ENCODE measurements at regions not wholly inside any gene's neighbourhood (a gene's known extent, or its start where the extent isn't known, plus 50 kb on each side); places are given as distances from the start of the nearest gene placed in this dataset.
A peak's percentile ranks its signal among the peaks of the same experiment; 100 is the strongest.

DNA sequence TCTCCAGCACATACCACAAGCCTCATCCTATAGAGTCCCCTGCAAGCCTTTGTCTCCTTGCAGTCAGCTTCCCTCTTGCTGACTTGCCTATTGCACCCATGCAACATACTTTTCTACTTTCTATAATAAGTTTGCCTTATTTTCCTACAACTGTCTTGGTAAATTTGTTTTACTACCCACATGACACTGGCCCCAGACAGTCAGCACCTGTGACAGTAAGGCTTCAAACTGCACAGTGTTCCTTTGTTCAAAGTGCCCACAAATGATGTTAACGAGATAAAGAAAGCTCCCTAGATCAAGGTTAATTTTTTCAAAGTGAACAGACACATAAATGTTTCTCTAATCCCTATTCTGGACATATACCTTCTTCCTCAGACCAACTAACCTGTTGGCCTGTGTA, 529.1 kb upstream of the PCDH10 start:
- Histone ChIP-seq H2AFZ (ENCODE audit: low read length) (no peak overlapping the region), H3K27me3 (ENCODE audit: insufficient read depth, low read length, poor library complexity, severe bottlenecking) (no peaks in the 10 kb centered on the region), H3K4me2 (ENCODE audit: low read depth, low read length, poor library complexity, severe bottlenecking) (no peak overlapping the region), H3K9ac (ENCODE audit: low read depth, low read length, poor library complexity, severe bottlenecking) (no peak overlapping the region), H3F3A (ENCODE audit: low read depth) (no peaks in the 10 kb centered on the region), H3K79me2 (ENCODE audit: insufficient read depth, low read length) (no peaks in the 10 kb centered on the region), H3K9me3 (ENCODE audit: insufficient read depth, low read depth, low read length) (peaks cover 15% of the 10 kb centered on the region; the same call in 1 of the 2 replicates), H3K36me3 (ENCODE audit: insufficient read depth, low read length) (no peaks in the 10 kb centered on the region), H3K4me3 (ENCODE audit: low read length, poor library complexity, severe bottlenecking) (no peak overlapping the region), H4K20me1 (ENCODE audit: insufficient read depth, low read length, poor library complexity, severe bottlenecking) (no peaks in the 10 kb centered on the region), H3K9me2 (replicated peaks; ENCODE audit: low read depth, low read length) (no peaks in the 10 kb centered on the region), H3K4me1 (ENCODE audit: insufficient read depth, low read length, poor library complexity, severe bottlenecking) (peaks cover 5% of the 10 kb centered on the region)
- no peak for TF ChIP-seq CTCF (conservative IDR thresholded peaks at IDR 0.05; ENCODE audit: low read length)
- TF ChIP-seq EZH2phosphoT487 (IDR thresholded peaks at IDR 0.05; ENCODE audit: borderline replicate concordance), result no peak

GRCh38 chr4:132642016-132642817, 506.9 kb upstream of the PCDH10 start:
- no peaks in the 10 kb centered on the region for H3K36me3 ChIP-seq (ENCODE audit: insufficient read depth, low read length)
- H4K20me1 ChIP-seq (ENCODE audit: insufficient read depth, low read length, poor library complexity, severe bottlenecking), result no peaks in the 10 kb centered on the region
- no peaks in the 10 kb centered on the region for H3K9me3 ChIP-seq (ENCODE audit: insufficient read depth, low read depth, low read length)
- no peaks in the 10 kb centered on the region for H3K9me2 ChIP-seq (replicated peaks; ENCODE audit: low read depth, low read length)
- peaks cover 7% of the 10 kb centered on the region for H3K4me1 ChIP-seq (ENCODE audit: insufficient read depth, low read length, poor library complexity, severe bottlenecking)
- H3F3A ChIP-seq (ENCODE audit: low read depth), result no peaks in the 10 kb centered on the region
- no peaks in the 10 kb centered on the region for H3K79me2 ChIP-seq (ENCODE audit: insufficient read depth, low read length)
- no peaks in the 10 kb centered on the region for H3K27me3 ChIP-seq (ENCODE audit: insufficient read depth, low read length, poor library complexity, severe bottlenecking)
- H3K4me2 ChIP-seq (ENCODE audit: low read depth, low read length, poor library complexity, severe bottlenecking), result no peak overlapping the region
- H2AFZ ChIP-seq (ENCODE audit: low read length), result peak overlapping the region; percentile 58; the same call in 1 of the 2 replicates
- H3K9ac ChIP-seq (ENCODE audit: low read depth, low read length, poor library complexity, severe bottlenecking), result no peak overlapping the region
- no peak overlapping the region for H3K4me3 ChIP-seq (ENCODE audit: low read length, poor library complexity, severe bottlenecking)
- peak; percentile 99 for TF ChIP-seq CTCF (conservative IDR thresholded peaks at IDR 0.05; ENCODE audit: low read length)
- TF ChIP-seq EZH2phosphoT487 (IDR thresholded peaks at IDR 0.05; ENCODE audit: borderline replicate concordance), result no peak

DNA sequence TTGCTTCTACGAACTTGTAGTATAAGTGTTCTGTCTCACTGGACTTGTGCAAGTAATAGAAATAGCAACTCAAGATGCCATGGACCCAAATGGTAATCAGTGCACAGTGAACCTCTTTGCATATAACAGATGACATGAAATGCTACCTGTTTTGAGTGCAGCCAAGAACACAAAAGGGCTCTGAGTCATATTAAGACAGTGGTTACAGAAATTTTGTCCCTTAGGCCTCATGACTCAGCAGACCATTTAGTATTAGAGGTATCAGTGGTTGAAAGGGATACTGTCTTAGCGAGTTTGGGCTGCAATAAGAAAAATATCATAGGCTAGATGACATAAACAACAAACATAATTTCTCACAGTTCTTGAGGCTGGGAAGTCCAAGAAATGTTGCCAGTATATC, 502.9 kb upstream of the PCDH10 start:
- Histone ChIP-seq H3K4me3 (ENCODE audit: low read length, poor library complexity, severe bottlenecking) (no peak overlapping the region), H3K9ac (ENCODE audit: low read depth, low read length, poor library complexity, severe bottlenecking) (no peak overlapping the region), H3K4me1 (ENCODE audit: insufficient read depth, low read length, poor library complexity, severe bottlenecking) (peaks cover 7% of the 10 kb centered on the region), H3K36me3 (ENCODE audit: insufficient read depth, low read length) (no peaks in the 10 kb centered on the region), H4K20me1 (ENCODE audit: insufficient read depth, low read length, poor library complexity, severe bottlenecking) (no peaks in the 10 kb centered on the region), H3K79me2 (ENCODE audit: insufficient read depth, low read length) (no peaks in the 10 kb centered on the region), H3F3A (ENCODE audit: low read depth) (no peaks in the 10 kb centered on the region), H3K9me2 (replicated peaks; ENCODE audit: low read depth, low read length) (no peaks in the 10 kb centered on the region), H2AFZ (ENCODE audit: low read length) (no peak overlapping the region; the same call in 1 of the 2 replicates), H3K4me2 (ENCODE audit: low read depth, low read length, poor library complexity, severe bottlenecking) (no peak overlapping the region), H3K9me3 (ENCODE audit: insufficient read depth, low read depth, low read length) (peaks cover 4% of the 10 kb centered on the region; the same call in 1 of the 2 replicates), H3K27me3 (ENCODE audit: insufficient read depth, low read length, poor library complexity, severe bottlenecking) (no peaks in the 10 kb centered on the region)
- TF ChIP-seq CTCF (conservative IDR thresholded peaks at IDR 0.05; ENCODE audit: low read length) (no peak), EZH2phosphoT487 (IDR thresholded peaks at IDR 0.05; ENCODE audit: borderline replicate concordance) (no peak)

All from Loucy (cell line).